HG02981 (cell line): ENCODE measurements at regions not wholly inside any gene's neighbourhood (a gene's known extent, or its start where the extent isn't known, plus 50 kb on each side); places are given as distances from the start of the nearest gene placed in this dataset.
"Not testable (repeated sequence)": the region's sequence is repeated elsewhere in the genome, so short reads cannot be mapped to it uniquely, and the experiment has no call there.

ENCODE experiments used
- ATAC-seq: cut with Tn5 transposase; IDR thresholded peaks from one replicate; pipeline ENCODE4 v1.9.1; 2021; ENCODE audit warnings: mild to moderate bottlenecking, moderate library complexity; ENCODE audit not compliant: unreplicated experiment

GRCh38 chr13:107712145-107712860, 503.0 kb downstream of the LIG4 start:
- no peak for ATAC-seq

DNA sequence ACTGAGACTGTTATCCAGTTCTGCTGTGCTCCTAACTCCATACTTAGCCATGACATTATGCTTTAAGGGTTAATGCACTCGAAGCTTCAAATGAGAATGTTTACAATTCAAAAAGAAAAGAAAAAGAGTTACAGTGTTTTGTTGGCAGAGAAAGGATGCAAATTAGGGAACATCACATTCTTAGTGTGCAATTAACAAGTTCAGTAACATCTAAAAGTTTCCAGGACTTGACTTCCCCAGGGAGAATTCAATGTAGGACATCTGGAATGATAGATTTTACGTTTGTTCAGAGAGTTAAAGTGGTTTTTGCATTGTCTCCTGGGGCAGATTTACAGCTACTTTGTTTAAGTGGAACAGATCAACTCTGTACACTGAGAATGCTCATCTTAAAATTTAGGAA, 525.2 kb downstream of the LIG4 start:
- ATAC-seq, result no peak

- no peak for ATAC-seq
Observed at GRCh38 chr13:107685876-107686275, 529.5 kb downstream of the LIG4 start.

DNA sequence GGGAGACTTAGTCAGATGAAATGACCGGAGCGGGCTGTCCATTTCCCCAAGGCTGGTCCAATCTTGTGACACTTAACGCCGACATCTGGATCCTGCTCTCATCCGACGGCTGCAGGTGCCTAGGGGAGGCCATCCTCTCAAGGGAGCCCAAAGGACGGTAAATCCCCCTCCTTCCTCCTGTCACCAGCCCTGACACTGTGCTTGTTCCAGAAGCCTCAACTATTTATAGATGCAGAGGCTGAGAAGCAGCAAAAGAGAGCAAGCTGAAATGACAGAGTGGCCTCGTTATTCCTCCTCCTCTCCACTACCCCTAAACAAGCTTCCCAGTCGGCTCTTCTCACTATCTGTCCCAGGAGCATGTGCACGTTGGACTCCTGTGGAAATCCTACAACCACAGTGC, 533.7 kb downstream of the LIG4 start:
- no peak for ATAC-seq

- ATAC-seq, result no peak
Observed at GRCh38 chr13:107680115-107680514, 535.2 kb downstream of the LIG4 start.

DNA sequence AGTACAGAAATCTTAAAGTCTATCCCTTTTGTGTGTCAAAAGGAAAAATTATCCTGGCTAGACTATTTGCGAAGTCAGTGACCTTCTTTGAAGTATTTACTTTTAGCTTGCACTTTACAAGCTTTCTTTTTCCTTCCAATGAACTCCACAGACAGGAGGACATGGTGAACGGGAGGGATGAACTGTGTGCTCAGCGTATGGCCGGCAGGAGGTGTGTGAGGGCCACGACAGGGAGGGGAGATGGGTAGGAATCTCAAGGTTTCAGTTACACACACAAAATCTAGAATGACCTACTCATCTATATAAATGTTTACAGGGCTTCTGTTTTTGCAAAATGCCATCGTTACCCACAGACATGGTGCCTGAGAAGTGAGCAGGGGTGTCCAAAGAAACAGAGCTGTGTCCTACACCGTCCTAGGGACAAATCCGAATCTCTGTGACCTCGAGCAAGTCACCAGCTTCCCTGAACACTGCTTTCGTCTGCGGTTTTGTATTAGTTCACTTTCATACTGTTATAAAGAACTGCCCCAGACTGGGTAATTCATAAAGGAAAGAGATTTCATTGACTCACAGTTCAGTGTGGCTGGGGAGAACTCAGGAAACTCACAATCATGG, 537.2 kb downstream of the LIG4 start:
- no peak for ATAC-seq

- no peak for ATAC-seq
Observed at GRCh38 chr13:107675847-107676550, 539.3 kb downstream of the LIG4 start.

- no peak for ATAC-seq
Observed at GRCh38 chr13:107669391-107669993, 545.8 kb downstream of the LIG4 start.

- ATAC-seq, result no peak
Observed at GRCh38 chr13:107665926-107666458, 549.3 kb downstream of the LIG4 start.

DNA sequence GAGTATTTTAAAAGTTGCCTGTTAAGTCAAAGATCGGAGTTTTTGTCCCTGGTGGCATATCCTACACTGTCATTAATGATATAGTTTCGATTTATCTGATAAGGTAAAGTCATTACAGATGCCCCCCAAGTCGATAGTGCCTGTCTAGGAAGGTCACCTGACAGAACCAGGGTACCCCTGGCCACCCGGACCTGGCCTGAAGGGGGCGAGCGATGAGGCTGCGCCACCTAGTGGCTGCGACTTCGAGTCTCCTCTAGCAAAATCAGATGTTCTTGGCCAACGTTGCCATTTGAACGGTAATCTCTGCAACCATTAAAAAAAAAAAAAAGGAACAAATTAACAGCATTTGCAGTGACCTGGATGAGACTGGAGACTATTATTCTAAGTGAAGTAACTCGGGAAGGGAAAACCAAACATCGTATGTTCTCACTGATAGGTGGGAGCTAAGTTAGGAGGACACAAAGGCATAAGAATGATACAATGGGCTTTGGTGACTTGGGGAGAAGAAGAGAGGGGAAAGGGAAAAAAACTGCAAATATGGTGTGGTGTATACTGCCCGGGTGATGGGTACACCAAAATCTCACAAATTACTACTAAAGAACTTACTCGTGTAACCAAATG, 565.1 kb downstream of the LIG4 start:
- peak; percentile 97 for ATAC-seq

DNA sequence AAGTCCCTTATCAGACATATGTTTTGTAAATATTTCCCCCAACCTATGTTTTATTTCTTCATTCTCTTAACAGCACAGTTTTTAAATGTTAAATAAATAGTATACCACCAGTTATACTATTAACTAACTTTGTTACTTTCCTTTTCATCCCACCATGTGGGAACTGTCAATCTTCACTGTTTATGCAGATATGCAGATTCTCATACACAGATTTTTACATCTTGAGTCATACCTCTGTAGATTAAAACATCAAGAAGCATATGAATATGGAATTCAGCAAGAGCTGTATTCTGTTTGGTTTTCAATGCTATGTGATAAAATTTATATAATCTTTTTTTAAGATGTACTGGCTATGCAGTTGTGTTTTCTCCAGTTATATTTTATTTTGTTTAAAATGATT, 566.3 kb downstream of the LIG4 start:
- ATAC-seq, result no peak

DNA sequence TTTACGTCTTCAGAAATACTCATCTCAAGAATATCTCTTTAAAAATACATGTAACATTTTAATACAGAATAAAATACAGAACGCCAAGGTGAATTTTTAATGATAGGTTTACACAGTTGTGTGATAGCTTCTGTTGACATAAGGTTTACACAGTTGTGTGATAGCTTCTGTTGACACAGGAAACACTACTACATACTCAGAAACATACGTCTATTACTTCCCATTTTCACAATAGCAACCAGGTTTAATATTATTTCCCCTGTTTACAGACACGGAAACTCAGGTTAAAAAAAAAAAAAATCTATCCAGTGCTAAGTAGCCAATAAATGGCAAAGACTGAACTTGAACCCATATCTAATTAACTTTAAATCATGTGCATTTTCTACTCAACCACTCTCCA, 571.2 kb downstream of the LIG4 start:
- ATAC-seq, result no peak

GRCh38 chr13:107643615-107644014, 571.7 kb downstream of the LIG4 start:
- no peak for ATAC-seq

- ATAC-seq, result no peak
Observed at GRCh38 chr13:107642831-107643230, 572.5 kb downstream of the LIG4 start.

DNA sequence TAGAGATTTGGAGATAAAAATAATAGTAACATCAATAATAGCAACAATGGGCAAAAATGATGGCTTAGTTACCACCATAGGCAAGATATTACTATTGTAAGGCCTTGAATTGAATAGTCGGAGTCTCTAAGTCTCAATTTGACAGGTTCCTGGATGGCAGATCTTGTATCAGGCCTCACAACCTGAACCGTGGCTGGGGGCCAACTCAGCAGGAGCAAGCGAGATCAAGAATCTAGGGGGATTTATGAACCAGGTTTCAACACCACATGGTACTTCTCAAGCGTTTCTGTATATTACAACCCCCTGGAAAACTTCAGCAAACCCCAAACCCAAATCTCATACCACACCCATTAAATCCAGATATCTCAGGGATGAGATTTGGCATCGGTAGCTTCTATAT, 573.8 kb downstream of the LIG4 start:
- ATAC-seq, result no peak

- no peak for ATAC-seq
Observed at GRCh38 chr13:107625648-107626047, 589.7 kb downstream of the LIG4 start.

GRCh38 chr13:107617527-107617926, 597.8 kb downstream of the LIG4 start:
- ATAC-seq, result no peak

DNA sequence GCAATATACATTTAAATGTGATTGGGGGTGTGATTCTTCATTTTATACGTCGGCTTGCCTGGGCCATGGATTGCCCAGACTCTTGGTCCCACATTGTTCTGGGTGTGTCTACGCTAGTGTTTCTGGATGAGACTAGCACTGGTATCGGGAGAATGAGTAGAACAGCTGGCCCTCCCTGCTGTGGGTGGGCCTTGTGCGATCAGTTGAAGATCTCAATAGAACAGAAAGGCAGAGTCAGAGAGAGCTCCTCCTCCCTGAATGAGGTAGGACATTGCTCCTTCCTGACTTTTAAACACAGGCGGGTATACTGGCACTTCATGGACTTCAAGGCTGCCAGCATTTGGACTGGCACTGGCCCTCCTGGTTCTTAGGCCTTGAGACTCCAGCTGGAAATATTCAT, 603.0 kb downstream of the LIG4 start:
- ATAC-seq, result no peak

- ATAC-seq, result no peak
Observed at GRCh38 chr13:107608736-107609135, 606.6 kb downstream of the LIG4 start.

GRCh38 chr13:107600971-107601370, 614.4 kb downstream of the LIG4 start:
- no peak for ATAC-seq

DNA sequence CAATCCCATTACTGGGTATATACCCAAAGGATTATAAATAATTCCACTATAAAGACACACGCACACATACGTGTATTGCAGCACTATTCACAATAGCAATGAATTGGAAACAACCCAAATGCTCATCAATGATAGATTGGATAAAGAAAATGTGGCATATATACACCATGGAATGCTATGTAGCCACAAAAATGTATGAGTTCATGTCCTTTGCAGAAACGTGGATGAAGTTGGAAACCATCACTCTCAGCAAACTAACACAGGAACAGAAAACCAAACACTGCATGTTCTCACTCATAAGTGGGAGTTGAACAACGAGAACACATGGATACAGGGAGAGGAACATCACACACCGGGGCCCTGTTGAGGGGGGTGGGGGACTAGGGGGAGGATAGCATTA, 619.0 kb downstream of the LIG4 start:
- not testable (repeated sequence) for ATAC-seq
